ENCODE measurements at regions not wholly inside any gene's neighbourhood (a gene's known extent, or its start where the extent isn't known, plus 50 kb on each side); places are given as distances from the start of the nearest gene placed in this dataset.

DNA sequence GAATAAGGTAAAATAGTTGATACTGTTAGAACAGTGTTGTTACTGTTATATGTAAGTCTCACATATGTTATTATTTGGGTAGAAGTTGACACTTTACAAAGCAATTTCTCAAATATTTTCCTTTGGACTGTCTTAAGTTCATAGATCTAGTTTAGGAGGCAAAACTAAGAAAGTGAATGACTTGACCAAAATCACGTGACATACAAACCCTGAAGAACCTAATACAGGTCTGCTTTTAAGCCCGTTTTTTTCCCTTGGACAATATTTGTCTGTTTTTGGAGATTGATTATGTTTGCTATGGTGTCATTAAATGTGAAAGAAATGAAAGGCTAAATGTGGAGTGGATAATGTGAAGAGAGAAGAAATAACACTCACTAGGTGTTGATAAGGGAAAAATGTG lies 644.9 kb upstream of the PITX2 start:
- TF ChIP-seq, protein P1, sequence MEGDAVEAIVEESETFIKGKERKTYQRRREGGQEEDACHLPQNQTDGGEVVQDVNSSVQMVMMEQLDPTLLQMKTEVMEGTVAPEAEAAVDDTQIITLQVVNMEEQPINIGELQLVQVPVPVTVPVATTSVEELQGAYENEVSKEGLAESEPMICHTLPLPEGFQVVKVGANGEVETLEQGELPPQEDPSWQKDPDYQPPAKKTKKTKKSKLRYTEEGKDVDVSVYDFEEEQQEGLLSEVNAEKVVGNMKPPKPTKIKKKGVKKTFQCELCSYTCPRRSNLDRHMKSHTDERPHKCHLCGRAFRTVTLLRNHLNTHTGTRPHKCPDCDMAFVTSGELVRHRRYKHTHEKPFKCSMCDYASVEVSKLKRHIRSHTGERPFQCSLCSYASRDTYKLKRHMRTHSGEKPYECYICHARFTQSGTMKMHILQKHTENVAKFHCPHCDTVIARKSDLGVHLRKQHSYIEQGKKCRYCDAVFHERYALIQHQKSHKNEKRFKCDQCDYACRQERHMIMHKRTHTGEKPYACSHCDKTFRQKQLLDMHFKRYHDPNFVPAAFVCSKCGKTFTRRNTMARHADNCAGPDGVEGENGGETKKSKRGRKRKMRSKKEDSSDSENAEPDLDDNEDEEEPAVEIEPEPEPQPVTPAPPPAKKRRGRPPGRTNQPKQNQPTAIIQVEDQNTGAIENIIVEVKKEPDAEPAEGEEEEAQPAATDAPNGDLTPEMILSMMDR (conservative IDR thresholded peaks at IDR 0.05 in 1 of 2, IDR thresholded peaks at IDR 0.05 in 1 of 2; ENCODE audit: extremely low read depth in 1 of 2, insufficient read depth in 1 of 2, low read depth in 1 of 2, low read length in 2 of 2): no peak
- TF ChIP-seq EZH2 (IDR thresholded peaks at IDR 0.05; ENCODE audit: borderline replicate concordance, low read length): no peak

All from mammary epithelial cell (primary cell).